Astrocyte of the spinal cord (primary cell): ENCODE measurements at regions not wholly inside any gene's neighbourhood (a gene's known extent, or its start where the extent isn't known, plus 50 kb on each side); places are given as distances from the start of the nearest gene placed in this dataset.

Experiments
- DNase-seq: peaks from one replicate; pipeline ENCODE4 v3.0.0; 2011; ENCODE audit warnings: low read depth, low spot score
- H3K4me3 ChIP-seq: 2 replicates; pipeline ENCODE4 v1.5.1; 2011; ENCODE audit warnings: low read depth, mild to moderate bottlenecking, low read length, moderate library complexity
- CTCF ChIP-seq: IDR thresholded peaks from 2 replicates; pipeline ENCODE4 v1.5.1; 2012; ENCODE audit warnings: low read depth, mild to moderate bottlenecking, low read length, inconsistent platforms
- in situ Hi-C: cut with HindIII; loops from 2 replicates; pipeline ENCODE4 v1.10.0; 2017; ENCODE audit warnings: low sequenced_read_pairs

GRCh38 chr14:83007641-83008225 lies 1474.1 kb upstream of the SEL1L start:
- DNase-seq = no peak
- H3K4me3 ChIP-seq = no peak overlapping the region
- in situ Hi-C loops = no loop called here
- no peak for TF ChIP-seq CTCF

GRCh38 chr14:83017296-83017695 lies 1483.6 kb upstream of the SEL1L start:
- in situ Hi-C loops = no loop called here
- TF ChIP-seq CTCF = no peak
- no peak overlapping the region for H3K4me3 ChIP-seq
- no peak for DNase-seq

- in situ Hi-C loops = no loop called here
- no peak for TF ChIP-seq CTCF
Measured at GRCh38 chr14:83019744-83020414, 1486.2 kb upstream of the SEL1L start.

GRCh38 chr14:83021323-83021722 lies 1487.7 kb upstream of the SEL1L start:
- in situ Hi-C loops = no loop called here
- no peak for TF ChIP-seq CTCF
- no peak for DNase-seq
- no peak overlapping the region for H3K4me3 ChIP-seq

More at GRCh38 chr14:83019744-83020414, 1486.2 kb upstream of the SEL1L start:
- no peak overlapping the region for H3K4me3 ChIP-seq
- no peak for DNase-seq

GRCh38 chr14:83023369-83023768 lies 1489.7 kb upstream of the SEL1L start:
- no peak for DNase-seq
- no peak for TF ChIP-seq CTCF
- in situ Hi-C loops = no loop called here
- H3K4me3 ChIP-seq = no peak overlapping the region

- in situ Hi-C loops = no loop called here
- H3K4me3 ChIP-seq = no peak overlapping the region
- no peak for DNase-seq
- no peak for TF ChIP-seq CTCF
Measured at GRCh38 chr14:83041224-83041623, 1507.6 kb upstream of the SEL1L start.

- in situ Hi-C loops = no loop called here
- H3K4me3 ChIP-seq = no peak overlapping the region
- no peak for TF ChIP-seq CTCF
- DNase-seq = no peak
Measured at GRCh38 chr14:83042858-83043257, 1509.2 kb upstream of the SEL1L start.
